K562 (cell line): ENCODE measurements at regions not wholly inside any gene's neighbourhood (a gene's known extent, or its start where the extent isn't known, plus 50 kb on each side); places are given as distances from the start of the nearest gene placed in this dataset.

Experiments
- ATAC-seq: fragments of 200-7000 bp; cut with Tn5 transposase; 3 replicates; pipeline ENCODE4 v1.9.1; 2020; ENCODE audit warnings: moderate library complexity
- BruUV-seq: library from RNA; stranded (reverse); fragments of 400-500 nt; replicated peaks from 2 replicates; lab custom pipeline; 2021; lab: Mats Ljungman, UMichigan
- CTCF ChIA-PET: fragments of 300-600 bp; formaldehyde crosslinking; extraction: SDS; loops from one replicate; lab custom pipeline; 2021; ENCODE audit warnings: low intra/inter-chr PET ratio; lab: Yijun Ruan, JAX
- POLR2A ChIA-PET: fragments of 300-600, 350-650 bp; sonication (Branson Sonifier 250); formaldehyde crosslinking; extraction: SDS; loops from one replicate; lab custom pipeline; 2021; ENCODE audit warnings: antibody characterized with exemption, inconsistent platforms; lab: Yijun Ruan, JAX
- DNase-seq, 4 experiments: peaks; one replicate each; pipeline versions ENCODE4 v3.0.0 to v3.0.0-alpha.2; 2011 to 2018; ENCODE audit warnings: low spot score in 3 of 4, mixed read lengths in 3 of 4; ENCODE audit errors: extremely low read depth in 1 of 4
- FAIRE-seq: peaks from 2 replicates; lab custom pipeline; 2011; peaks lifted over from hg19 to GRCh38; lab: Jason Lieb, UNC
- H2AFZ ChIP-seq: 2 replicates; pipeline ENCODE4 v1.6.0; 2011; ENCODE audit warnings: low read depth, low read length, control low read depth, inconsistent platforms
- H3K27ac ChIP-seq: fragments of 200-600 bp; 3 replicates; pipeline ENCODE4 v1.8.0; 2011; ENCODE audit warnings: low read depth, mild to moderate bottlenecking, control low read depth, inconsistent platforms, low read length, moderate library complexity, mixed read lengths; ENCODE audit errors: extremely low read depth
- H3K27me3 ChIP-seq, 2 experiments: fragments of 300-600 bp in 1 of 2; 2 replicates in 1 of 2; 3 replicates in 1 of 2; pipeline versions ENCODE4 v1.6.0 to v1.8.0; 2011; ENCODE audit warnings: inconsistent platforms in 2 of 2, low read length in 2 of 2, mild to moderate bottlenecking in 1 of 2, mixed read lengths in 1 of 2, moderate library complexity in 1 of 2; ENCODE audit not compliant: control insufficient read depth in 2 of 2, insufficient read depth in 2 of 2
- H3K36me3 ChIP-seq: fragments of 300-600 bp; 3 replicates; pipeline ENCODE4 v1.8.0; 2011; ENCODE audit warnings: mild to moderate bottlenecking, low read length, inconsistent platforms; ENCODE audit not compliant: control insufficient read depth, insufficient read depth
- H3K4me1 ChIP-seq, 2 experiments: fragments of 200-600 bp in 1 of 2; replicated peaks in 1 of 2; 2 replicates in 1 of 2; 3 replicates in 1 of 2; pipeline versions ENCODE4 v1.5.1 to v1.8.0; 2011; ENCODE audit warnings: inconsistent platforms in 2 of 2, low read length in 2 of 2, mild to moderate bottlenecking in 1 of 2, mixed read lengths in 1 of 2, moderate library complexity in 1 of 2; ENCODE audit not compliant: control insufficient read depth in 2 of 2, insufficient read depth in 2 of 2
- H3K4me2 ChIP-seq: 2 replicates; pipeline ENCODE4 v1.6.1; 2011; ENCODE audit warnings: low read length, control low read depth, inconsistent platforms, mixed read lengths; ENCODE audit not compliant: insufficient read depth
- H3K4me3 ChIP-seq: fragments of 200-600 bp; sonication (generic), shearing (Covaris generic); 2 replicates; pipeline ENCODE4 v1.5.1; 2016; ENCODE audit warnings: control low read depth, inconsistent platforms
- H3K79me2 ChIP-seq: fragments of 200-600 bp; 3 replicates; pipeline ENCODE4 v1.8.0; 2011; ENCODE audit warnings: low read length, inconsistent platforms; ENCODE audit not compliant: control insufficient read depth, insufficient read depth
- H3K9ac ChIP-seq, 2 experiments: 2 replicates each; pipeline versions ENCODE4 v1.6.0 to v1.6.1; 2011; ENCODE audit warnings: low read depth in 2 of 2, low read length in 2 of 2, control low read depth in 1 of 2, inconsistent platforms in 1 of 2, mild to moderate bottlenecking in 1 of 2, mixed read lengths in 1 of 2; ENCODE audit not compliant: insufficient read depth in 1 of 2
- H3K9me1 ChIP-seq: one replicate; pipeline ENCODE4 v1.6.0; 2011; ENCODE audit warnings: inconsistent platforms, mild to moderate bottlenecking, low read length, moderate library complexity; ENCODE audit not compliant: control insufficient read depth, insufficient read depth
- H3K9me3 ChIP-seq: replicated peaks from 2 replicates; pipeline ENCODE4 v1.5.1; 2011; ENCODE audit warnings: low read depth, low read length, inconsistent platforms; ENCODE audit not compliant: control insufficient read depth, insufficient read depth
- H4K20me1 ChIP-seq: replicated peaks from 2 replicates; pipeline ENCODE4 v1.6.1; 2011; ENCODE audit warnings: low read length, inconsistent platforms, mixed read lengths; ENCODE audit not compliant: control insufficient read depth, insufficient read depth
- ADNP ChIP-seq: fragments of 200-800 bp; sonication (Bioruptor generic); IDR thresholded peaks from 2 replicates; pipeline ENCODE4 v1.6.1; 2016; ENCODE audit warnings: missing genetic modification characterization, missing compliant biosample characterization
- ARID3A ChIP-seq: IDR thresholded peaks from 2 replicates; pipeline ENCODE4 v1.6.1; 2012; ENCODE audit warnings: low read depth, low read length, improper control_type of control experiment, borderline replicate concordance
- CC2D1A ChIP-seq: fragments of 450-650 bp; IDR thresholded peaks from 2 replicates; pipeline ENCODE4 v1.6.1; 2017; ENCODE audit warnings: mild to moderate bottlenecking
- ELF2 ChIP-seq: fragments of 250-450 bp; sonication (Bioruptor Pico); IDR thresholded peaks from 2 replicates; pipeline ENCODE4 v1.5.0; 2021; ENCODE audit warnings: mild to moderate bottlenecking
- KDM2B ChIP-seq: fragments of 250-450 bp; sonication (Bioruptor Pico); IDR thresholded peaks from 2 replicates; pipeline ENCODE4 v1.8.0; 2021; ENCODE audit warnings: mild to moderate bottlenecking, moderate library complexity
- MAFG ChIP-seq: fragments of 450-650 bp; conservative IDR thresholded peaks from 2 replicates; pipeline ENCODE4 v1.6.1; 2016; ENCODE audit warnings: missing genetic modification characterization, missing compliant biosample characterization
- MYC ChIP-seq, 2 experiments: fragments of 250-450 bp in 1 of 2; sonication (Bioruptor Pico) in 1 of 2; IDR thresholded peaks; 2 replicates each; pipeline versions ENCODE4 v1.5.1 to v1.6.1; 2012 to 2021; ENCODE audit warnings: low read depth in 2 of 2, borderline replicate concordance in 1 of 2, improper control_type of control experiment in 1 of 2, low read length in 1 of 2, mild to moderate bottlenecking in 1 of 2, moderate library complexity in 1 of 2
- NR2C2 ChIP-seq, 2 experiments: fragments of 200-800 bp in 1 of 2; sonication (Bioruptor generic) in 1 of 2; sonication (generic) in 1 of 2; formaldehyde crosslinking in 1 of 2; IDR thresholded peaks; 2 replicates each; pipeline versions ENCODE4 v1.6.1 to v1.8.0; 2016 to 2022; ENCODE audit warnings: mild to moderate bottlenecking in 1 of 2, missing compliant biosample characterization in 1 of 2, missing genetic modification characterization in 1 of 2, missing genetic modification reagents in 1 of 2
- SAFB ChIP-seq: fragments of 200-400 bp; formaldehyde crosslinking; IDR thresholded peaks from 2 replicates; pipeline ENCODE4 v1.6.1; 2017; ENCODE audit warnings: low read depth, low read length, borderline replicate concordance
- ZNF518B ChIP-seq: fragments of 250-450 bp; sonication (Bioruptor Pico); IDR thresholded peaks from 2 replicates; pipeline ENCODE4 v1.5.0; 2021; ENCODE audit warnings: mild to moderate bottlenecking, moderate library complexity
- ZNF583 ChIP-seq: fragments of 250-450 bp; sonication (Bioruptor Pico); IDR thresholded peaks from 2 replicates; pipeline ENCODE4 v1.4.0; 2020
- ZNF609 ChIP-seq: sonication (generic); formaldehyde crosslinking; IDR thresholded peaks from 2 replicates; pipeline ENCODE4 v1.8.1; 2023; ENCODE audit warnings: missing genetic modification reagents, mild to moderate bottlenecking, borderline replicate concordance
- WGBS: fragments of 100-300 bp; shearing (Covaris generic); methylation state at CpG from one replicate; pipeline ENCODE4 v1.1.6; 2016; ENCODE audit warnings: low coverage, mixed read lengths; ENCODE audit not compliant: insufficient coverage; ENCODE audit errors: missing lambda C conversion rate; 5-methylcytosine and 5-hydroxymethylcytosine counted together
- in situ Hi-C: fragments of 300-500 bp; cut with MboI; formaldehyde crosslinking; loops from 4 replicates; pipeline ENCODE4 v1.15.0; 2018; ENCODE audit warnings: inconsistent platforms, mixed read lengths
- intact Hi-C: fragments of 100-400 bp; cut with micrococcal nuclease; formaldehyde crosslinking; loops from 2 replicates; pipeline ENCODE4 v1.14.2; 2022

GRCh38 chr9:8078641-8079140 lies 279.1 kb upstream of the DMAC1 start:
- Histone ChIP-seq H3K9ac (no peak overlapping the region), H3K79me2 (no peaks in the 10 kb centered on the region), H3K4me3 (no peak overlapping the region), H3K9me1 (no peaks in the 10 kb centered on the region), H2AFZ (no peak overlapping the region), H3K4me1 (no peaks in the 10 kb centered on the region), H3K27me3 (no peaks in the 10 kb centered on the region), H4K20me1 (no peaks in the 10 kb centered on the region), H3K36me3 (no peaks in the 10 kb centered on the region), H3K4me2 (no peak overlapping the region), H3K9me3 (no peaks in the 10 kb centered on the region), H3K27ac (no peak overlapping the region)
- in situ Hi-C loops, result no loop called here
- POLR2A ChIA-PET, result no interaction called here
- DNase-seq, result no peak
- no peak for ATAC-seq
- CTCF ChIA-PET, result no interaction called here
- WGBS, result 0% methylated on average over 7 of the region's 7 CpGs
- no peak for FAIRE-seq
- no TSS peak for BruUV-seq
- intact Hi-C loops, result no loop called here
- TF ChIP-seq SAFB (no peak), ZNF609 (no peak), ADNP (tag) (no peak), KDM2B (CRISPR knock-in tag) (no peak), ELF2 (CRISPR knock-in tag) (no peak), CC2D1A (no peak), NR2C2 (CRISPR knock-in tag; IDR thresholded peaks at IDR 0.05) (no peak), NR2C2 (tag; IDR thresholded peaks at IDR 0.05) (no peak), ZNF518B (CRISPR knock-in tag) (no peak), MAFG (tag) (no peak), ZNF583 (CRISPR knock-in tag) (no peak), ARID3A (no peak), MYC (IDR thresholded peaks at IDR 0.05; ENCODE audit: low read depth, low read length) (no peak), MYC (CRISPR knock-in tag; IDR thresholded peaks at IDR 0.05; ENCODE audit: borderline replicate concordance, low read depth) (no peak)
